ENCODE measurements at regions not wholly inside any gene's neighbourhood (a gene's known extent, or its start where the extent isn't known, plus 50 kb on each side); places are given as distances from the start of the nearest gene placed in this dataset.

DNA sequence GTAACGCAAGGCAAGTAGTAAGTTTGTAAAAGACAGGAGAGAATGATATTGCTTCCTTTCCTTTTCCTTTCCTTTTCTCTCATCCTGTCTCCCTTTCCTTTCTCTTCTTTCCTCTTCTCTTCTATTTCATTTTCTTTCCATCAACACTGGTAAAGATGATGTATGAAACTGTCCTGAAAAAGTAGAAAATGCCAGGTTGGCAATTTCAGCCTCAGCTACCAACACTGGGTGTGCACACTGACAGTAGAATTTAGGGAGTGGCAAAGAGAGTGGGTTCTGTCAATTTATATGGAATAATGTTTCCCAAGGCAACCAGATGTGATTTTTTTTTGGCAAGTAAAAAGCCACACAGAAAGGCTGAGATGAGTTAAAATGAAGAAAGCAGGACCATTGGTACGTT, 155.7 kb upstream of the ZRANB2 start:
- no peak for ATAC-seq
- no peak overlapping the region for H3K4me3 ChIP-seq
- H3K27me3 ChIP-seq = no peaks in the 10 kb centered on the region
- H3K36me3 ChIP-seq = no peaks in the 10 kb centered on the region
- no peak overlapping the region for H3K27ac ChIP-seq
- no peaks in the 10 kb centered on the region for H3K9me3 ChIP-seq
- 72 to 82% (median 76%) methylated on average over 2 of the region's 2 CpGs for WGBS, 4 donors
- no peaks in the 10 kb centered on the region for H3K4me1 ChIP-seq
- TF ChIP-seq CTCF (IDR thresholded peaks at IDR 0.05) = no peak
- no peak for DNase-seq
- intact Hi-C loops (cut with DNase I) = no loop called here

GRCh38 chr1:71233645-71234044, 152.8 kb upstream of the ZRANB2 start:
- H3K27ac ChIP-seq = no peak overlapping the region
- DNase-seq (no peak), ATAC-seq (no peak)
- H3K9me3 ChIP-seq = no peaks in the 10 kb centered on the region
- intact Hi-C loops (cut with DNase I) = no loop called here
- no peaks in the 10 kb centered on the region for H3K36me3 ChIP-seq
- H3K27me3 ChIP-seq = no peaks in the 10 kb centered on the region
- H3K4me1 ChIP-seq = no peaks in the 10 kb centered on the region
- no peak for TF ChIP-seq CTCF (IDR thresholded peaks at IDR 0.05)
- TF ChIP-seq POLR2A (IDR thresholded peaks at IDR 0.05) = no peak
- no peak overlapping the region for H3K4me3 ChIP-seq
- 83 to 93% (median 93%) methylated on average over 1 of the region's 1 CpG for WGBS, 4 donors

- Histone ChIP-seq H3K27me3 (no peaks in the 10 kb centered on the region), H3K36me3 (no peaks in the 10 kb centered on the region), H3K27ac (no peak overlapping the region), H3K9me3 (no peaks in the 10 kb centered on the region), H3K4me3 (no peak overlapping the region), H3K4me1 (no peaks in the 10 kb centered on the region)
- ATAC-seq = no peak
- intact Hi-C loops (cut with DNase I) = no loop called here
- TF ChIP-seq CTCF (IDR thresholded peaks at IDR 0.05) (no peak), POLR2A (IDR thresholded peaks at IDR 0.05) (no peak)
- WGBS, 4 donors = 82 to 89% (median 85%) methylated on average over 5 of the region's 5 CpGs
- no peak for DNase-seq
These were observed 152.0 kb upstream of the ZRANB2 start for GRCh38 chr1:71232786-71233185.

DNA sequence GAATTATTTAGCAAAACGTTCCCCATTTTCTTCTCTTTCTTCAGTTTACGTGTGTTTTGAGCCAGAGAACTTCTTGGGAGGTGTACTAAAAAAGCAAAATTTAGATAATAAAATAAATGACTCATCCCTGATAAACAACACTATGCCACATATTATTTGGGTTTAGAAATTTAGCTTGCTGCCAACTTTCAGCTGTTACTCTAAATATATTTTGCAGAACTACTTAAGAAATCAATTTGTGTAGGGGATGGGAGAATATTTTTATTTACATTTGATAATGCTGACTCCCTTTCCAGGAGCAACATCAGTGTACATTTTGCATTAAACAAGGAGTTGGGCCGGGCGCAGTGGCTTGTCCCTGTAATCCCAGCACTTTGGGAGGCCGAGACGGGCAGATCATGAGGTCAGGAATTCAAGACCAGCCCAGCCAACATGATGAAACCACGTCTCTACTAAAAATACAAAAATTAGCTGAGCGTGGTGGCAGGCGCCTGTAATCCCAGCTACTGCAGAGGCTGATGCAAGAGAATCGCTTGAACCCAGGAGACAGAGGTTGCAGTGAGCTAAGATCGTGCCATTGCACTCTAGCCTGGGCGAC, 151.4 kb upstream of the ZRANB2 start:
- Histone ChIP-seq H3K27me3 (no peaks in the 10 kb centered on the region), H3K4me1 (no peaks in the 10 kb centered on the region), H3K36me3 (no peaks in the 10 kb centered on the region), H3K4me3 (no peak overlapping the region), H3K9me3 (no peaks in the 10 kb centered on the region), H3K27ac (no peak overlapping the region)
- intact Hi-C loops (cut with DNase I) = no loop called here
- no peak for DNase-seq
- TF ChIP-seq CTCF (IDR thresholded peaks at IDR 0.05) (no peak), POLR2A (IDR thresholded peaks at IDR 0.05) (no peak)
- no peak for ATAC-seq
- 74 to 83% (median 80%) methylated on average over 12 of the region's 12 CpGs for WGBS, 4 donors
